ENCODE measurements at regions not wholly inside any gene's neighbourhood (a gene's known extent, or its start where the extent isn't known, plus 50 kb on each side); places are given as distances from the start of the nearest gene placed in this dataset.

DNA sequence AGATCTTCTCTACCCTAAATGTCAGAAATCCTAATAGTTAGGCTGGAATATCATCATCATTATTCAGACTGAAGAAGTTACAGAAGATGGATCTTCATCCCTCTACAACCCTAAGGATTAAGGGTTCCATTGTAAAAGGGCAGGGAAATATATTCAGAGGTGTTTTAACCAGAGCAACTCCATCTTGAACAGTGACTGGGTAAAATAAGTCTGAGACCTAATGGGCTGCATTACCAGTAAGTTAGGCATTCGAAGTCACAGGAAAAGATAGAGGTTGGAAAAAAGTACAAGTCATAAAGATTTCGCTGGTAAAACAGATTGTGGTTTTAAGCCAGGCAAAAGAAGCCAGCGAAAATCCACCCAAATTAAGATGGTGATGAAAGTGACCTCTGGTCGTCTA is 968.7 kb downstream of the CNTNAP5 start:
- Histone ChIP-seq H4K20me1 (ENCODE audit: insufficient read depth, poor library complexity, severe bottlenecking) (no peaks in the 10 kb centered on the region), H3K27ac (no peak overlapping the region), H3K4me1 (ENCODE audit: insufficient read depth) (no peaks in the 10 kb centered on the region), H3K4me2 (no peak overlapping the region), H3K9me2 (replicated peaks; ENCODE audit: insufficient read depth) (no peaks in the 10 kb centered on the region), H3K4me3 (no peak overlapping the region), H3K9me3 (ENCODE audit: low read depth) (no peaks in the 10 kb centered on the region), H2AFZ (no peak overlapping the region), H3K27me3 (no peaks in the 10 kb centered on the region), H3K79me2 (no peaks in the 10 kb centered on the region), H3K36me3 (replicated peaks; ENCODE audit: insufficient read depth, low read depth) (no peaks in the 10 kb centered on the region)
- no peak for DNase-seq (ENCODE audit: low spot score)
- WGBS (ENCODE audit: low lambda C conversion rate, missing lambda C conversion rate): 93% methylated on average over 4 of the region's 4 CpGs
- TF ChIP-seq EZH2phosphoT487 (IDR thresholded peaks at IDR 0.05; ENCODE audit: low read depth, severe bottlenecking, unreplicated experiment): no peak
- no peak for TF ChIP-seq EZH2 (IDR thresholded peaks at IDR 0.05; ENCODE audit: borderline replicate concordance)
- TF ChIP-seq, protein P1, sequence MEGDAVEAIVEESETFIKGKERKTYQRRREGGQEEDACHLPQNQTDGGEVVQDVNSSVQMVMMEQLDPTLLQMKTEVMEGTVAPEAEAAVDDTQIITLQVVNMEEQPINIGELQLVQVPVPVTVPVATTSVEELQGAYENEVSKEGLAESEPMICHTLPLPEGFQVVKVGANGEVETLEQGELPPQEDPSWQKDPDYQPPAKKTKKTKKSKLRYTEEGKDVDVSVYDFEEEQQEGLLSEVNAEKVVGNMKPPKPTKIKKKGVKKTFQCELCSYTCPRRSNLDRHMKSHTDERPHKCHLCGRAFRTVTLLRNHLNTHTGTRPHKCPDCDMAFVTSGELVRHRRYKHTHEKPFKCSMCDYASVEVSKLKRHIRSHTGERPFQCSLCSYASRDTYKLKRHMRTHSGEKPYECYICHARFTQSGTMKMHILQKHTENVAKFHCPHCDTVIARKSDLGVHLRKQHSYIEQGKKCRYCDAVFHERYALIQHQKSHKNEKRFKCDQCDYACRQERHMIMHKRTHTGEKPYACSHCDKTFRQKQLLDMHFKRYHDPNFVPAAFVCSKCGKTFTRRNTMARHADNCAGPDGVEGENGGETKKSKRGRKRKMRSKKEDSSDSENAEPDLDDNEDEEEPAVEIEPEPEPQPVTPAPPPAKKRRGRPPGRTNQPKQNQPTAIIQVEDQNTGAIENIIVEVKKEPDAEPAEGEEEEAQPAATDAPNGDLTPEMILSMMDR (IDR thresholded peaks at IDR 0.05; ENCODE audit: poor library complexity): no peak

DNA sequence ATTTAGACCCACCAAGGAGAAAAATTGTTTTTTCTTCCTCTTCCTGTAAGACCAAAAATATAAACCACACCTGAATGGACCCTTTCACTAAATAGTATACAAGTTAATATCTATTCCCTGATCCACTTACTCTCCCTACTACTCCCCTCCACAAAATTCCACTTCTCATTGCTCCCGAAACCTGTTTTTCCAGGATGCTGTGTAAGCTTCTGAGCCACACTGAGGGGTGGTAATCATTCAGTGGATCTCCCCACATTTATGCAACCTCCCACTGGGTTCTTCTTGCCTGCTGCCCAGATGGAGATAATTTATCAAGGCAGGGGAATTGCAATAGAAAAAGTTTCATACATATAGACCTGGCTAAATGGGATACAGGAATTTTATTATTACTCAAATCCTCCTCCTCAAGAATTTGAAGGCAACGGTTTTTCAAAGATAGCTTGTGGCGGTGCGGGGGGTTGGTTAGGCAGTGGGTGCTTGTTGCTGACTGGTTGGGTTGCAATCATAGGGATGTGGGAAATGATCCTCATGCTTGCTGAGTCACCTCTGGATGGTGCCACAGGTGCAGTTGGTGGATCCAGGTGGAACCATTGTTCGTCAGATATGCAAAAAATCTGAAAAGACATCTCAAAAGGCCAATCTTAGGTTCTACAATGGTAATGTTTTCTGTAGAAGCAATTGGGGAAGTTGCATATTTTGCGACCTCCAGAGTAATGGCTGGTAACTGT is 970.3 kb downstream of the CNTNAP5 start:
- DNase-seq (ENCODE audit: low spot score): no peak
- H2AFZ ChIP-seq: no peak overlapping the region
- H3K9me2 ChIP-seq (replicated peaks; ENCODE audit: insufficient read depth): no peaks in the 10 kb centered on the region
- H3K79me2 ChIP-seq: no peaks in the 10 kb centered on the region
- WGBS (ENCODE audit: low lambda C conversion rate, missing lambda C conversion rate): 88% methylated on average over 6 of the region's 6 CpGs
- no peaks in the 10 kb centered on the region for H3K27me3 ChIP-seq
- no peak overlapping the region for H3K4me2 ChIP-seq
- H3K27ac ChIP-seq: no peak overlapping the region
- no peaks in the 10 kb centered on the region for H4K20me1 ChIP-seq (ENCODE audit: insufficient read depth, poor library complexity, severe bottlenecking)
- no peaks in the 10 kb centered on the region for H3K9me3 ChIP-seq (ENCODE audit: low read depth)
- TF ChIP-seq EZH2phosphoT487 (IDR thresholded peaks at IDR 0.05; ENCODE audit: low read depth, severe bottlenecking, unreplicated experiment): no peak
- no peak for TF ChIP-seq EZH2 (IDR thresholded peaks at IDR 0.05; ENCODE audit: borderline replicate concordance)
- TF ChIP-seq, protein P1 (IDR thresholded peaks at IDR 0.05; ENCODE audit: poor library complexity): no peak
- no peak overlapping the region for H3K4me3 ChIP-seq
- no peaks in the 10 kb centered on the region for H3K36me3 ChIP-seq (replicated peaks; ENCODE audit: insufficient read depth, low read depth)
- no peaks in the 10 kb centered on the region for H3K4me1 ChIP-seq (ENCODE audit: insufficient read depth)

DNA sequence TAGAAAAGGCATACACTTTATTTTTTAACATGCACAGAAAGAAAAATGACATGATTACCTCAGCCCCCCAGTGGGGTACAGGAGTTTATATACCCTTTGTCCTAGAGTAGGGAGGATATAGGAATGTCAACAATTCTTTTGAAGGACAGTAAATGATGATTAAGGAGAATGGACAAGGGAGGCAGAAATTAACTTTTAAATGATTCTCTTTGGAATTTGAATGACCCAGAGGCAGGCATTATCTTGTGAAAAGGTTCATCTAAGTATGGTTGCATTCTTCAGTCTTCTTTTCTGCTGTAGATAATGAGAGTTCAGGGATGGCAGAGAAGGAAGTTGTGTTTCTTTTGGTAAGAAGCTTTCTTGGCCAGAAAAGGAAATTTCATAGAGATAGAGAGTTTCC is 971.3 kb downstream of the CNTNAP5 start:
- Histone ChIP-seq H3K4me3 (no peak overlapping the region), H3K4me2 (no peak overlapping the region), H3K4me1 (ENCODE audit: insufficient read depth) (no peaks in the 10 kb centered on the region), H2AFZ (no peak overlapping the region), H3K9me3 (ENCODE audit: low read depth) (no peaks in the 10 kb centered on the region), H3K79me2 (no peaks in the 10 kb centered on the region), H3K9me2 (replicated peaks; ENCODE audit: insufficient read depth) (no peaks in the 10 kb centered on the region), H4K20me1 (ENCODE audit: insufficient read depth, poor library complexity, severe bottlenecking) (no peaks in the 10 kb centered on the region), H3K27me3 (no peaks in the 10 kb centered on the region), H3K27ac (no peak overlapping the region), H3K36me3 (replicated peaks; ENCODE audit: insufficient read depth, low read depth) (no peaks in the 10 kb centered on the region)
- TF ChIP-seq EZH2 (IDR thresholded peaks at IDR 0.05; ENCODE audit: borderline replicate concordance) (no peak), EZH2phosphoT487 (IDR thresholded peaks at IDR 0.05; ENCODE audit: low read depth, severe bottlenecking, unreplicated experiment) (no peak)
- TF ChIP-seq, protein P1 (IDR thresholded peaks at IDR 0.05; ENCODE audit: poor library complexity): no peak
- no peak for DNase-seq (ENCODE audit: low spot score)
